Gastroesophageal sphincter (tissue), 4 donors: ENCODE measurements at regions not wholly inside any gene's neighbourhood (a gene's known extent, or its start where the extent isn't known, plus 50 kb on each side); places are given as distances from the start of the nearest gene placed in this dataset.

Experiments used
- ATAC-seq: fragments of 150-250 bp; one replicate; pipeline ENCODE4 v1.9.1; 2016; ENCODE audit warnings: mild to moderate bottlenecking, moderate library complexity
- H3K27ac ChIP-seq, 4 donors: fragments of 200-600 bp; sonication (generic) in 3 of 4; 1 replicate in 3 of 4; 2 replicates in 1 of 4; pipeline ENCODE4 v1.5.1; 2016 to 2019
- H3K27me3 ChIP-seq: fragments of 200-600 bp; sonication (generic); one replicate; pipeline ENCODE4 v1.5.1; 2019
- H3K36me3 ChIP-seq, 2 donors: fragments of 200-600 bp; sonication (generic); one replicate each; pipeline ENCODE4 v1.5.1; 2019; ENCODE audit warnings: control low read depth in 1 of 2
- H3K4me1 ChIP-seq, 3 donors: fragments of 200-600 bp; sonication (generic); 1 replicate in 2 of 3; 2 replicates in 1 of 3; pipeline ENCODE4 v1.5.1; 2016 to 2019; ENCODE audit warnings: control low read depth in 2 of 3
- H3K4me3 ChIP-seq, 2 donors: fragments of 200-600 bp; sonication (generic); one replicate each; pipeline ENCODE4 v1.5.1; 2019; ENCODE audit warnings: mild to moderate bottlenecking in 1 of 2, moderate library complexity in 1 of 2
- H3K9me3 ChIP-seq, 3 donors: fragments of 200-600 bp; sonication (generic); one replicate each; pipeline ENCODE4 v1.5.1; 2017 to 2019; ENCODE audit warnings: control low read depth in 2 of 3
- EP300 ChIP-seq: sonication (generic); formaldehyde crosslinking; IDR thresholded peaks from one replicate; pipeline ENCODE4 v1.6.1; 2017; ENCODE audit warnings: antibody characterized with exemption, mild to moderate bottlenecking
- POLR2A ChIP-seq, 2 donors: fragments of 450-650 bp; IDR thresholded peaks; one replicate each; pipeline ENCODE4 v1.6.1; 2017; ENCODE audit warnings: antibody characterized with exemption in 2 of 2, mild to moderate bottlenecking in 2 of 2, moderate library complexity in 1 of 2
- POLR2AphosphoS5 ChIP-seq: sonication (generic); formaldehyde crosslinking; IDR thresholded peaks from one replicate; pipeline ENCODE4 v1.6.1; 2017; ENCODE audit warnings: antibody characterized with exemption
- WGBS, 2 donors: methylation state at CpG; one replicate each; pipeline ENCODE4 v1.1.5; 2018; ENCODE audit warnings: low coverage in 1 of 2; 5-methylcytosine and 5-hydroxymethylcytosine counted together
- TF ChIP-seq, protein P1 (sequence below), 4 experiments: fragments of 200-600 bp in 2 of 4; fragments of 450-650 bp in 2 of 4; sonication (generic) in 1 of 4; IDR thresholded peaks; one replicate each; pipeline ENCODE4 v1.5.1; 2017 to 2019; ENCODE audit warnings: antibody characterized with exemption in 4 of 4, mild to moderate bottlenecking in 2 of 4, moderate library complexity in 2 of 4

DNA sequence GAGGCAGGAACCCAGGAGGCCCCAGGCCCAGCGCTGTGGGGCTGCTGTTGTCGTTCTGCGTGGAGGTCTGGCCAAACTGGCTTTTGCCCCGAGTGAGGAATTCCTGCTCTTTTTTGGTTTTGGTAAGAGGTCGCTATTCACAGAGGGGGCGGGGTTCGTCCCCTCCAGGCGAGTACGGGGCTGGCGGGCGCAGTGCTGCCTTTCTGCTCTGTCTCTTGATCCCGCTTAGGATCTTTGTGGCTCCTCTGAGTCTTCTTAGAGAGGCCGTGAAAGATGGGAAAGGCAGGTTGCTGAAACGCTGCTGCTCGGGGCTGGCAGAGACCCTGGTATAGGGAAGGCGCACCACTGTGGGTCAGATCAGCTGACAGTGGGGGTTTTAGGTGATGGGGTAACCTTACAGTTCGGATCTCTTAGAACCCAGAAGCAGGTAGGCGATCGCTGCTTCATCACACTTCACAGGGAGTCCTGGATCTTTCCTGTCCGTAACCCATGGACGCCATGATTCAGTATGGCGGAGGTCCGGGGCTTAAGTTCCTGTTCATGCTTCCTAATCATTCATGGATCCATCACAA, 136.7 kb downstream of the KIF20B start:
- Histone ChIP-seq H3K27ac (peak overlapping the region in 2 of 4 donors; percentile 71 to 78), H3K4me3 (peak overlapping the region; percentile 49 to 67), H3K9me3 (peaks cover 0 to 5% (median 0%) of the 10 kb centered on the region in 3 donors), H3K36me3 (no peaks in the 10 kb centered on the region), H3K4me1 (peaks cover 0 to 20% (median 4%) of the 10 kb centered on the region in 3 donors), H3K27me3 (no peaks in the 10 kb centered on the region)
- WGBS, 2 donors = 85% methylated on average over 6 of the region's 23 CpGs; no CpG with 5 or more reads in 1 of the 2 donors
- no peak for TF ChIP-seq POLR2AphosphoS5
- ATAC-seq = peak; percentile 30

DNA sequence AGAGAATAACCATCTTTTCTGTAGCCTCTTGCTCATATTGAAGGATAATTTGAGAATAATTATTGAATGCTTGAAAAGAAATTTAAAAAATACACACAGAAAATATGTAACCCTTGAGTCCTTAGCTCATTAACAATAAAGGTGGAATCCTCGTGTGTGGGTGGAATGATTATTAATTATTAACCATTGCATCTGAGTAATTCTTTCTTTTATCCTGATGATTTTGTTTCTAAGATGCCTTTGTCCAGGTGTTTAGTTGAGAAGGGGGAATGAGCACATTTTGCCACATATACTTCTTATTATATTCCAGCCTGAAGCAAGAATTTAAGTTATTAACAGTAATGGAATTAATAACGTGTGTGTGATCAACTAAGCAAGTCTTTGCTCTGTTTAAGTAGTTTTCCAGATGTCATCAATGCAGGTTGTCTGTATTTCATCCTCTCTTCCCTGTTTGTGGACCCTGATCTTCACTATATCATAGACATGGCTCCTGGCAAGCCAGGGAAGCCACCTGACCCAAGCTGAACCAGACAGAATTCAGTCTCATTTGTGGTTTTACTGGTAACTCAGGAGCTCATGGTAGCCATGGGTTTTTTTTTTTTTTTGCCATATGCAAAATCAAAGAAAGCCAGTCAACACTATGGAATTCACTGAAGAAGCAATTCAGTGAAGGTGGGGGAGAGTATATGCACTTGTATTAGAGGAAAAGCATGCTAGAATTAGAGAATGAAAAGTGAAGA, 144.3 kb downstream of the KIF20B start:
- 75 to 85% methylated on average over 2 of the region's 2 CpGs for WGBS, 2 donors
- Histone ChIP-seq H3K4me3 (no peak overlapping the region), H3K27ac (no peak overlapping the region), H3K4me1 (no peaks in the 10 kb centered on the region), H3K9me3 (no peaks in the 10 kb centered on the region), H3K27me3 (no peaks in the 10 kb centered on the region), H3K36me3 (no peaks in the 10 kb centered on the region)
- ATAC-seq = no peak
- no peak for TF ChIP-seq EP300
- TF ChIP-seq, protein P1, sequence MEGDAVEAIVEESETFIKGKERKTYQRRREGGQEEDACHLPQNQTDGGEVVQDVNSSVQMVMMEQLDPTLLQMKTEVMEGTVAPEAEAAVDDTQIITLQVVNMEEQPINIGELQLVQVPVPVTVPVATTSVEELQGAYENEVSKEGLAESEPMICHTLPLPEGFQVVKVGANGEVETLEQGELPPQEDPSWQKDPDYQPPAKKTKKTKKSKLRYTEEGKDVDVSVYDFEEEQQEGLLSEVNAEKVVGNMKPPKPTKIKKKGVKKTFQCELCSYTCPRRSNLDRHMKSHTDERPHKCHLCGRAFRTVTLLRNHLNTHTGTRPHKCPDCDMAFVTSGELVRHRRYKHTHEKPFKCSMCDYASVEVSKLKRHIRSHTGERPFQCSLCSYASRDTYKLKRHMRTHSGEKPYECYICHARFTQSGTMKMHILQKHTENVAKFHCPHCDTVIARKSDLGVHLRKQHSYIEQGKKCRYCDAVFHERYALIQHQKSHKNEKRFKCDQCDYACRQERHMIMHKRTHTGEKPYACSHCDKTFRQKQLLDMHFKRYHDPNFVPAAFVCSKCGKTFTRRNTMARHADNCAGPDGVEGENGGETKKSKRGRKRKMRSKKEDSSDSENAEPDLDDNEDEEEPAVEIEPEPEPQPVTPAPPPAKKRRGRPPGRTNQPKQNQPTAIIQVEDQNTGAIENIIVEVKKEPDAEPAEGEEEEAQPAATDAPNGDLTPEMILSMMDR (IDR thresholded peaks at IDR 0.05) = no peak
- no peak for TF ChIP-seq POLR2AphosphoS5

DNA sequence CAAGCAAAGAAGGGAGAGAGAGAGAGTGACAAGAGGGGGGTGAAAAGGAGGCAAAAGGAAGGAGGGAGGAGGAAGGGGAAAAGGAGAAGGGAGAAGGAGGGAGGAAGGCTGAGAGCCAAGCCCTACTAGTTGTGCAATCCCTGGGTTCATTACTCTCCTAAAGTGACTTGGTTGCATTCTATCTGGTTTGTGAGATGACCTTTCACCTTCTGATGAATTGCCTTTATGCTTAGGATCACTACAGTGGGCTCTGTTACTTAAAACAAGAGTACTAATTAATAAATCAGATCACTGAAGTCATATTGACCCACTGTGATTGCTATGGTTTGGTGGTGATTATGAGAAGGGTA, 144.9 kb downstream of the KIF20B start:
- no peak overlapping the region for H3K4me3 ChIP-seq
- H3K4me1 ChIP-seq = no peaks in the 10 kb centered on the region
- H3K9me3 ChIP-seq = no peaks in the 10 kb centered on the region
- H3K27me3 ChIP-seq = no peaks in the 10 kb centered on the region
- H3K36me3 ChIP-seq = no peaks in the 10 kb centered on the region
- no peak overlapping the region for H3K27ac ChIP-seq
- no peak for ATAC-seq
- no peak for TF ChIP-seq POLR2A (IDR thresholded peaks at IDR 0.05)
- no peak for TF ChIP-seq EP300
- no peak for TF ChIP-seq POLR2AphosphoS5
- TF ChIP-seq, protein P1 (IDR thresholded peaks at IDR 0.05) = no peak

DNA sequence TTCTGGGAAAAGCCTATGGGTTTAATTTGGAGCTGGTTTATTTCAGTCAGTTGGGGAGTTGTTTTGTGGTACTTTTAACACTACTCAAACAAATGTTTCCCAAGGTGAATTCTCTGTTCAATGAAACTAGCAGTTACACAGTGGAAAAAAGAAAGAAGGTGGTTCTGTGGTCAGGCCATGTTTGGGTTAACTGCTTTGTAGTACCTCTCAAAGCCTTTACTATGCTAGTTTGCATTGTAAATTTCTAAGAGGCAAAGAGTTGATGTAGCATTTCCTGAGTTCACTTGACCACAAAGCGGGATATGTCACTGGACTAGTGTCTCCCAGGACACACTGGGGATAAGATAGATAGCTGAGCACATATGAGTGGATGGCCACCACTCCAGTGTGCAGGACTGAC, 145.4 kb downstream of the KIF20B start:
- H3K27ac ChIP-seq = no peak overlapping the region
- H3K4me3 ChIP-seq = no peak overlapping the region
- H3K27me3 ChIP-seq = no peaks in the 10 kb centered on the region
- no peaks in the 10 kb centered on the region for H3K4me1 ChIP-seq
- no peak for ATAC-seq
- 75 to 100% methylated on average over 1 of the region's 1 CpG for WGBS, 2 donors
- no peak for TF ChIP-seq EP300
- TF ChIP-seq POLR2AphosphoS5 = no peak
- no peak for TF ChIP-seq POLR2A (IDR thresholded peaks at IDR 0.05)
- TF ChIP-seq, protein P1 (IDR thresholded peaks at IDR 0.05) = no peak
- H3K9me3 ChIP-seq = no peaks in the 10 kb centered on the region
- H3K36me3 ChIP-seq = no peaks in the 10 kb centered on the region

DNA sequence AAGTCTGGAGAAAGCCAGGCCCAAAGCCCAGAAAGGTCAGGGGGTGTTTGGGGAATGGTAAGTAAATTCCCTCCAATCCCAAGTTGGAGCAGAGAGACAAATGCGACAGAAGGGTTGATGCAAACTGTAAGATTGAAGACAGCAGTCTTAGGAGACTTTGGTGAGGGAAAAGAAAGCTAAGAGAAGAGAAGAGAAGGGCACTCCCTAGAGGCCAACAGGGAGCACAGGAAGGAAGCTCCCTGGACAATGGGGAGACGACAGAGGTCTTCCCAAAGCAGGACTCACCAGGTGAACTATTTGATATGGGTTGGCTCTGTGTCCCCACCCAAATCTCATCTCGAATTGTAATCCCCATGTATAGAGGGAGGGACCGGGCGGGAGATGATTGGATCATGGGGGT, 151.5 kb downstream of the KIF20B start:
- Histone ChIP-seq H3K4me3 (no peak overlapping the region), H3K9me3 (no peaks in the 10 kb centered on the region), H3K36me3 (no peaks in the 10 kb centered on the region), H3K27ac (no peak overlapping the region), H3K27me3 (no peaks in the 10 kb centered on the region), H3K4me1 (no peaks in the 10 kb centered on the region)
- ATAC-seq = no peak
- no peak for TF ChIP-seq EP300
- TF ChIP-seq POLR2AphosphoS5 = no peak
- no peak for TF ChIP-seq POLR2A (IDR thresholded peaks at IDR 0.05)
- TF ChIP-seq, protein P1 (IDR thresholded peaks at IDR 0.05) = no peak
- WGBS, 2 donors = 87 to 97% methylated on average over 4 to 5 of the region's 5 CpGs
